ENCODE measurements at regions not wholly inside any gene's neighbourhood (a gene's known extent, or its start where the extent isn't known, plus 50 kb on each side); places are given as distances from the start of the nearest gene placed in this dataset.
A peak's percentile ranks its signal among the peaks of the same experiment; 100 is the strongest.

- TF ChIP-seq AFF4 (CRISPR knock-in tag; IDR thresholded peaks at IDR 0.05) (no peak), DNMT1 (IDR thresholded peaks at IDR 0.05) (no peak)
These were observed 465.0 kb upstream of the HSF2 start (continued) for GRCh38 chr6:121934451-121934850.

GRCh38 chr6:121940728-121941127 lies 458.7 kb upstream of the HSF2 start:
- in situ Hi-C loops (cut with MboI): no loop called here
- no peaks in the 10 kb centered on the region for H3K79me2 ChIP-seq (ENCODE audit: control insufficient read depth, insufficient read depth, low read length)
- no peak overlapping the region for H3K4me3 ChIP-seq
- H3K9me3 ChIP-seq (replicated peaks; ENCODE audit: control insufficient read depth, insufficient read depth, low read depth, low read length): no peaks in the 10 kb centered on the region; the same call in none of the 2 replicates
- H3K27me3 ChIP-seq (ENCODE audit: control insufficient read depth in 2 of 2, insufficient read depth in 2 of 2, low read length in 2 of 2): no peaks in the 10 kb centered on the region
- no peaks in the 10 kb centered on the region for H3K4me1 ChIP-seq (replicated peaks in 1 of 2; ENCODE audit: control insufficient read depth in 2 of 2, insufficient read depth in 2 of 2, low read length in 2 of 2)
- DNase-seq (ENCODE audit: extremely low read depth in 1 of 4, low spot score in 3 of 4): no peak
- H3K9me1 ChIP-seq (ENCODE audit: control insufficient read depth, insufficient read depth, low read length): no peaks in the 10 kb centered on the region
- H3K27ac ChIP-seq (ENCODE audit: extremely low read depth, low read depth, low read length): no peak overlapping the region
- no peak overlapping the region for H2AFZ ChIP-seq (ENCODE audit: low read depth, low read length)
- no peak for ATAC-seq
- H4K20me1 ChIP-seq (replicated peaks; ENCODE audit: control insufficient read depth, insufficient read depth, low read length): no peaks in the 10 kb centered on the region
- TF ChIP-seq GABPB2 (CRISPR knock-in tag; conservative IDR thresholded peaks at IDR 0.05) (no peak), REST (IDR thresholded peaks at IDR 0.05; ENCODE audit: borderline replicate concordance) (no peak), REST (CRISPR knock-in tag; IDR thresholded peaks at IDR 0.05; ENCODE audit: low read depth) (no peak), CEBPG (CRISPR knock-in tag; IDR thresholded peaks at IDR 0.05) (no peak), CEBPG (tag; conservative IDR thresholded peaks at IDR 0.05 in 1 of 2, IDR thresholded peaks at IDR 0.05 in 1 of 2) (peak in 1 of 2 experiments; percentile 46; a peak in 1 of 4 replicates), RBM17 (IDR thresholded peaks at IDR 0.05; ENCODE audit: borderline replicate concordance, low read depth, low read length) (no peak)
- H3K36me3 ChIP-seq (ENCODE audit: control insufficient read depth, insufficient read depth, low read length): no peaks in the 10 kb centered on the region
- ChIA-PET CTCF (ENCODE audit: low intra/inter-chr PET ratio) (no interaction called here), POLR2A (no interaction called here)
- intact Hi-C loops (cut with micrococcal nuclease): no loop called here
- no peak for FAIRE-seq
- no peak overlapping the region for H3K9ac ChIP-seq (ENCODE audit: insufficient read depth in 1 of 2, low read depth in 2 of 2, low read length in 2 of 2)
- 7% methylated on average over 2 of the region's 2 CpGs for WGBS (ENCODE audit: insufficient coverage, low coverage, missing lambda C conversion rate)
- no TSS peak for BruUV-seq (replicated peaks)
- no peak overlapping the region for H3K4me2 ChIP-seq (ENCODE audit: insufficient read depth, low read length)

Measured in K562 (cell line).